ENCODE measurements at regions not wholly inside any gene's neighbourhood (a gene's known extent, or its start where the extent isn't known, plus 50 kb on each side); places are given as distances from the start of the nearest gene placed in this dataset.

DNA sequence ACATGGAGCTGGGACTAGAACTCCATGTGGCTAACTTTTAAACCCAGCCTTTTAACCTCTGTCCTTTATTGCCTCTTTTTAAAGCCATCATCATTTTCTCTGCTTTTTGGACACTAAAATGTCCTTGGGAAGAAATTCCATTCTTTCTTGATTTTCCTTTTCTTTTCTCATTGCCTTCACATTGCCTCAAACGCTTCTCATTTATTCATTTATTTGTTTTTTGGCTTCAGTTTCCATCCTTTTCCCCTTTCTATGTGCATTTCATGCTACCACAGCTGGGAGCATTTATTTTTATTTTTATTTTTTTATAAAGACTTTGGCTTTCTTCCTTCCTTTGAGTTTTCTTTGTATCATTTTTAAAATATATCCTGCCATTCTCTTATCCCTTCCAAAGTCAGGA, 212.2 kb downstream of the DACT1 start:
- TF ChIP-seq, protein P1, sequence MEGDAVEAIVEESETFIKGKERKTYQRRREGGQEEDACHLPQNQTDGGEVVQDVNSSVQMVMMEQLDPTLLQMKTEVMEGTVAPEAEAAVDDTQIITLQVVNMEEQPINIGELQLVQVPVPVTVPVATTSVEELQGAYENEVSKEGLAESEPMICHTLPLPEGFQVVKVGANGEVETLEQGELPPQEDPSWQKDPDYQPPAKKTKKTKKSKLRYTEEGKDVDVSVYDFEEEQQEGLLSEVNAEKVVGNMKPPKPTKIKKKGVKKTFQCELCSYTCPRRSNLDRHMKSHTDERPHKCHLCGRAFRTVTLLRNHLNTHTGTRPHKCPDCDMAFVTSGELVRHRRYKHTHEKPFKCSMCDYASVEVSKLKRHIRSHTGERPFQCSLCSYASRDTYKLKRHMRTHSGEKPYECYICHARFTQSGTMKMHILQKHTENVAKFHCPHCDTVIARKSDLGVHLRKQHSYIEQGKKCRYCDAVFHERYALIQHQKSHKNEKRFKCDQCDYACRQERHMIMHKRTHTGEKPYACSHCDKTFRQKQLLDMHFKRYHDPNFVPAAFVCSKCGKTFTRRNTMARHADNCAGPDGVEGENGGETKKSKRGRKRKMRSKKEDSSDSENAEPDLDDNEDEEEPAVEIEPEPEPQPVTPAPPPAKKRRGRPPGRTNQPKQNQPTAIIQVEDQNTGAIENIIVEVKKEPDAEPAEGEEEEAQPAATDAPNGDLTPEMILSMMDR (IDR thresholded peaks at IDR 0.05): no peak
- no peak for TF ChIP-seq POLR2AphosphoS5 (IDR thresholded peaks at IDR 0.05)
